HG03575 (cell line): ENCODE measurements at regions not wholly inside any gene's neighbourhood (a gene's known extent, or its start where the extent isn't known, plus 50 kb on each side); places are given as distances from the start of the nearest gene placed in this dataset.

Experiments
- ATAC-seq: cut with Tn5 transposase; IDR thresholded peaks from one replicate; pipeline ENCODE4 v1.9.1; 2021; ENCODE audit not compliant: unreplicated experiment, insufficient number of reproducible peaks, low FRiP score; ENCODE audit errors: extremely low read depth

DNA sequence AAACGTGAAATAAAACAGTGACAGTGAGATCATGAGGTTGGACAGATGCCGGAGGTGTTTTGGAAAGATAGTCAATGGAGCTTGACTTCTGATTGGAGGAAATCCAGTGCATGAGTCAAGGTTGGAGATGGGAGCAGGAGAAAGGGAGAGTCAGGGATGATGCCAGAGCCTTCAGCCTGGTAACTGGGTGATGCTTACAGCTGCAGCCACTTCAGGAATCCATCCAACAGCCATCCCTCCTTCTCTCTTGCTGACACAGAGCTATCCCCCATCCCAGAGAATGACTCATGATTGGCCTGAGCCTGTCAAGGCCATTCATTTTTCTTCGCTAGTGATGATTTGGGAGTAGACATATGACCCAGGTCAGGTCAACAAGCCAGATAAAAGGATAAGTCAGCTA lies 112.8 kb downstream of the SAMD5 start:
- ATAC-seq: no peak

DNA sequence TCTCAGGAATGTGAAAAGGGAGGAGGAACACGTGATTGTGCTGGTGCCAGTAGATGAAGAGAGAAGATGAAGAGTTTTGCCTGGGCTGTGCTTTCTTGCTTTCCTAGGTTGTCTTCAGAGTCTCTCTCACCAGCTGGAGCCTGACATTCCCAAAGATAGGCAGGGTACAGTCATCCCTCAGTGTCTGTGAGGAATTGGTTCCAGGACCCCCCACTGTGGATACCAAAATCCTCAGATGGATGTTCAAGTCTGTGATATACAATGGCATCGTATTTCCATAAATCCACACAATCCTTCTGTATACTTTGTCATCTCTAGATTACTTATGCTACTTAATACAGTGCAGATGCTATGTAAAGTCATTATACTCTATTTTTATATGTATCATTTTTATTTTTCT lies 113.5 kb downstream of the SAMD5 start:
- ATAC-seq: no peak

DNA sequence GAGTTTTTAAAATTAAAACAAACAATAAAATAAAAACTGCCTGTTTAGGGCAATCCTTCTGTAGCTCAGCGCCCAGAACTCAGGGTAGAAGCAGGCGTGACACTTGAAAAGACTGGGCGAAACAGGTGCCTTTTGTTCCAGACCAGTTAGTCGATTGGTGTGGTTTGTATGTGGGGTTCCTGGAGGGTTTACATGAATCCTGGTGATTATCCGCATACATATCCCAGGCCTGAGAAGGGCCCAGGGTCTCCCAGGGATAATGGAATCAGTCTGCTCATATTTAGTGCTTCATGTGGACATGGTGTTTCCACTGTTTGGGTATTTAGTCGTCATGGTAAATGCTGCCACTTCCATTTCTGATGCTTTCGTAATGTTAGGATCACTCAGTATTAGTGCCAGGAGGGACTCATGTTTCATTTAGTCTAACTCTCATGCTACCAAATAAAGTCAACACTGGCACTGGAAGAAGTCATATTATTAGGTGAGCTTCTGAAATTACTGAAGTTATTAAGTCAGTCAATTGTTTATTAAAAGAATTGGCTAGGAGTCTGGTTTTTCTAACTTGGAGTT lies 116.5 kb downstream of the SAMD5 start:
- ATAC-seq: no peak

DNA sequence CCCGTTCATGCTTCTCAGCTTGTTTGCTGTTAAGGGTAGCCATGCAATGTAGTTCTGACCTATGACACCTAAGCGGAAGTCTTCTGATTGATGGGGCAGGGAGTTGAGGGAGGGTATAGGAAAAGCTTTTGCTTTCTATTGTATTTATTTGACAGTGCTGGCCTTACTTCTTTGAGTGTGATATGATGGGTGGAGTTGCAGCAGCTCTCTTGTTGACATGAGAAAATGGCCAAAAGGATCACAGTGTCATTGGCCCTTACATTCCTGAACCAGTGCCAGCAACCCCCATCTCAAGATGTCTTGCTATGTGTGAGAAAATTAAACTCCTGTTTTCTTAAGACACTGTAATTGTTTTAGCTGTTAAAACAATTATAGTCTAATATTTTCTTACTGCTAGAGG lies 117.5 kb downstream of the SAMD5 start:
- ATAC-seq: no peak

DNA sequence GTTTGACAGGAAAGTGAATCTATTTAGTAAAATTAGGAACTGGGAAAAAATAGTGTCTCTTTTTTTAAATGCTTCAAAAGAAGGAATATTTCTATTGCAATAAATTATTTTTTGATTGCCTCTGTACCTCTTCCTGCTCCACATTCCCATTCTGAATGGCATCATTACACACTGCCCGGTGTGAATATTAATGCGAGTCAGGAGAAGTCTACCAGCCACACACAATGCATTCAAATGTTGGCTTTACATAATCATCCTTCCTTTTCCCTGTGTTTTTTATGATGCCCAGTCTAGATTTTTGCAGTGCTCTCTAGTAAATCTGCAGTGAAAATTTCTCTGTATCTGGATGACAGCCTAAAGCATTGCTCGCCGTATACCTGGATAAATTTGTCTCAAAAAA lies 118.9 kb downstream of the SAMD5 start:
- no peak for ATAC-seq

DNA sequence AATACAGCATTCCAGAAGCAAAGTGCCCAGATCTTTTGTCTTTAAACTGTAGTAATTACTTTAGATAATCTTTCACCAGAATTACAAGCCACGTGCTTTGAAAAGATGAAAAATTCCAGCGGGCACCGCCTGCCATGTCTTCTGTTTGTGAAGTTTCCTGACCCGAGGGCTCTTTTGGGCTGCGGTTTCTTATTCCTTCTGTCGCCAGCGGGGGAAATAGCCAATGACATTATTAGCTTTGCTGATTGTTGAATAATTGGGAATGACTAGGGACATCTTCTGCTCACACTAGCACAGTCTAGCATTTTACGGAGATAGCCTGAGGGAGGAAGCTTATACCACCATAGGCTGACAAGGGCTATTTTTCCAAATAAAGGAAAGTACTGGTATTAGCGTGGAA lies 124.7 kb downstream of the SAMD5 start:
- ATAC-seq: no peak

DNA sequence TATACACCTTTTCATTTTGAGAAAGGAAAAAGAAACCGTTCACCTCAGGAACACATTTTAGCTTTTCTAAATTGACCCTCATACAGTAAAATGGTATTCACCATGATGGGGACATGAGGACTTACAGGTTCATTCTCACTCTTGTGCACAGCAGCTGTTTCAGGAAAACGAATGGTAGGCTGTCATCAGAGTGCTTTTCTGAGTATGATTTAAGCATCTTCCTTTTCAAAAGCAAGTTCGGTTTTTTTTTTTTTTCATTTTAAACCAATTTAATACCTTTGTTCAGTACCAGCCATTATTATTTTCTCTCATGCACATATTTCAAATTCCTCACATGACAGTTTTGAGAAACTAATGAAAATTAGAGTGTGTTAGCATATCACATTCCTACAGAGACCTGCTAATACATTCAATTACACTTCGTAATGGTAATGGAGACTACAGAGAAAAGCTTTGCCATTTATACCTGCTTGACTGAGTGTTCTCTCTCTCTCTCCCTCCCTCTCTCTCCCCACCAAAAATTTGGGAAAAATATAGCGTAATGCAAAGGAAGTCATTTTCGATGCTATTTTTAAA lies 129.2 kb downstream of the SAMD5 start:
- ATAC-seq: no peak

DNA sequence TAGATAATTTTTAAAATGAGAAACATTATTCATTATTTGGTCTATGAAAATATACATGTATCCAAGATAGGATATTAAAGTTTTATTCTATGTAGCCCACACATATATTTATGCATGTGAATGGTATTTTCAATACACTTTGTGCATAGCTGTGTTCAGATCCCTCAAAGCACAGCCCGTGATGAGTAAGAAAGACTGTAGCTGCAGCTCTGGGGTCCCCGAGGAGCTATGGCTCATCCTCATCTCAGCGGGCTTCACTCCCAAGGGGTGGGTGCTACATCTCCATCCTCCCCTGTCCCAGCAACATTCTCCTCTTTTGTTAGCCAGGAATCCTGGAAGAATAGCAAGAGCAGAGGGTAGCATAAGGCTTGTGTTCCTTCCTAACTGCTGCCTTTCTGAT lies 130.8 kb downstream of the SAMD5 start:
- no peak for ATAC-seq

DNA sequence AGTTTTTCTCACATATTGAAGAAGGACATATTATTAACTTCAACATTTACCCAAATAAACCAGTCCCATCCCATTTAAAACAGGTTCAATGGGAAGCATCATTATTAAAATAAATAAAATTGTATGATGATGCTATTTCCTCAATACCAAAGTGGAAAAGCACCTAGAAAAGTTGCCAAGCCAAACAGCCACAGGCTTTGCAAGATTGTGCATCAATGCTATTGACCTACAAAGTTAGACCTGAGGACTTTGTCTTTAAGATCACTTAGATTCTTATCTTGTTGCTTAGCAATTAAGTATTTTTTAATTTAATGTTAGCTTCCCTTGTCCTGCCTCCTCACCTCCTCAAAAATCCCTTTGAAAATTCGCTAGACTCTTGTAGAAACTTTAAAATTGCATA lies 132.1 kb downstream of the SAMD5 start:
- no peak for ATAC-seq

DNA sequence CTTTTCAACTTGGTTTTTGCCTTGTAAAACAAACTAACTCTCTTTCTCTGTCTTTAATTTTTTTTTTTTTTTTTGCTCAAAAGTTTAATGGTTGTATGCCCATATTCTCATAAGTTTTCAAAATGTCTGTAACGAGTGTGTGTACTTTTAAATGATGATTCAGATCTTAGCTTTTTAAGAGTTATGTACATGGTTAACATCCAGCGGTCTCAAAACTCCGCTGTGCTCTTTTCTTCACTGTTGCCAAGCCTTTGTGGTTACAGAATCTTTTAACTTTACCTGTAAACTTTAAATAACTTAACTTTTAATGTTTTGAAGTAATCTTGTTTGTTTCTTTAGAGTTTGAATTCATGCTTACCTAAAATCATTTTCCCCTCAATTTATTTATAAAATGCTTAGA lies 133.0 kb downstream of the SAMD5 start:
- ATAC-seq: no peak

DNA sequence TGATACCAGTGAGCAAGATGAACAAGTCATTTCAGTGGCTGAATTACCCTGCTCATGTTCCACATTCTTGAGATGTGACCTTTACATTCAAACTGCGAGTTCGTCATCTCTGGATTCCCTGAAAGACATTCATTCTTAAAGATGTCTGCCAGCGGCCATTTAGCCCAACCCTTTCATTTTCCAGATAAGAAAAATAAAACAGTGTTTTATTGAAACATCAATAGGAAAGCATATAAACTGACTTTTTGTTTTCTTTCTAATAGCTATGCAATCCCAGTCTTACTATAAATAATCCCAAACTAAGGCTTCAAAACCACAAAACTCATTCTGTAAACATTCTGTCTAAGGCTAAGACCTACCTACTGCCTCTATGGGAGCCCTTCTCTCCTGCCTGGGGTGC lies 134.0 kb downstream of the SAMD5 start:
- ATAC-seq: no peak

DNA sequence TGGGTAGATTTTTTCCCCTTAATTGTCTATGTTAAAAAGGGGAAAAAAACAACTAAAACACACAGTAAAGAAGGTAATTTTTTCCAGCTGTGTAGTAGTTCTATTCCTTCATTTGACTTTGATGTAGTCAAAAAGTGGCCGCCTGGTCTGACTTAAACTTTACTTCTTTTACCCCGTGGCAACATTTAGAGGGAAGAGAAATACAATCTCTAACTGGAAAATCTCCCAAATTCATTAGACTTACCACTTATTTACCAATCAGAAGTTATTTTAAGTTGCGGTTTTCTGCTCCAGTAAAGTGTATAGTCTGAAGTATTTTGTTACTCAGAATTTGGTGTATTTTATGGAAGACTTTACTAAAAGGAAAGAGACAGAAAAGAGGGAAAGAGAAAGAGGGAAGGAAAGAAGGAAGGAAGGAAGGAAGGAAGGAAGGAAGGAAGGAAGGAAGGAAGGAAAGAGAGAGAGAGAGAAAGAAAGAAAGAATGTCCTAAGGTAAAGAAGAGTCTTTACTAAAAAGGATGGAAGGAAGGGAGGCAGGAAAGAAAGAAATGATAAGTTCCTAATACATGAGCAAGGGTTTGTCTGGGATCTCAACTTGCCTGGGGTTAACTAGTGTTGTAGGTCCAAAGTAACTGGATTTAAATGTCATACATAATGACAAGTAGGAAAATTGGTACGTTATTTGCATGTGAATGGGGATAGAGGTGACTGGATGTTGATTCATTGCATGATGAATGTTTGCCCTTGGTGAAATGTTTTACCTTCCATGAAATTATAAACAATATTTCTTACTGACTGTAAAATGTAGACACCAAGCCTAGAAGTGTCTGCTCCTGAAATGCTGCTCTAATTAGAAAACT lies 135.1 kb downstream of the SAMD5 start:
- no peak for ATAC-seq

DNA sequence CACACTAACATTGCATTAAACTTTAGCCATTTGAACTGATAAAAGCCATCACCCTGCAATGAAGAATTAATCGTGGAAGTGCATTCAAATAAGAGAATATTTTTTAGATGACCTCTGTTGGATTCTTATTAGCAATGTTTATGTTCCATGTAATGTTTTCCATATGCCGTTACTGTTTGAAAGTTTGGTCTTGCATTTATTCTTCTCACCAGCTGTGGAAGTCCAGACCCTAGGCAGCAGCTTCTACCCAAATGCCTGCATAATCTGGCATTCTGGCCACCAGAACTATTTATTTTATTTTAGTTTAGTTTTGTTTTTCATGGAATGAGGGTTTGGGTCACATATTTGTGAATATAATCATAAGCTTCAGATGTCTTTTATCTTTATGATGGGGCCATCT lies 140.4 kb downstream of the SAMD5 start:
- ATAC-seq: no peak

DNA sequence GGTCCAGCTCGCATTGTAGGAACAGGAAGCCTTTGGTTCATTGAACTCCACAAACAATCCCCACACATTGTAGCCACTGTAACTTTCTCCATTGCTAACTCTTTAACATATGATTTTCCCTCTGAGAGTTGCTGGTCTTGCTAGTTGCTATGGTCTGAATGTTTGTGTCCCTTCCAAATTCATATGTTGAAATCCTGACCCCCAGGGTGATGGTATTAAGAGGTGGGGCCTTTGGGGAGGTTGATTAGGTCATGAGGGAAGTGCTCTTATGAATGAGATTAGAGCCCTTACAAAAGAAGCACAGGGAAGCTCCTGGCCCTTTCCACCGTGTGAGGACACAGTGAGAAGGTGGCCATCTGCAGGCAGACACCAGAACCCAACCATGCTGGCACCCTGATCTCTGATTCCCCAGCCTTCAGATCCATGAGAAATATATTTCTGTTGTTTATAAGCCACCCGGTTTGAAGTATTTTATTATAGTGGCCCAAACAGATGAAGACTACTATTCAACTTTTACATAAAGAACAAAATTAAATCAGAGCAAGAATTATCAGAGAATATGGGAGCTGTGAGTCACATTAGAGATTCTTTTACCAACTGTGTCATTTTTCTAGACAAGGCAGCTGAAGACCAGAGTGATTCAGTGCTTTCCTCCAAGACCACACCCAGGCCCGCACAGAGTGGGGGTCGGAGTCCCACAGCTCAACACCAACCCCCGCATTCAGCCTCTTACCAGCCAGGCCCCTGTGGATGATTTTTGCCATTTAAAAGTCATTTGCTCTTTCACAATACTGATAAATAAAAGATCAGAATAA lies 143.0 kb downstream of the SAMD5 start:
- ATAC-seq: no peak

DNA sequence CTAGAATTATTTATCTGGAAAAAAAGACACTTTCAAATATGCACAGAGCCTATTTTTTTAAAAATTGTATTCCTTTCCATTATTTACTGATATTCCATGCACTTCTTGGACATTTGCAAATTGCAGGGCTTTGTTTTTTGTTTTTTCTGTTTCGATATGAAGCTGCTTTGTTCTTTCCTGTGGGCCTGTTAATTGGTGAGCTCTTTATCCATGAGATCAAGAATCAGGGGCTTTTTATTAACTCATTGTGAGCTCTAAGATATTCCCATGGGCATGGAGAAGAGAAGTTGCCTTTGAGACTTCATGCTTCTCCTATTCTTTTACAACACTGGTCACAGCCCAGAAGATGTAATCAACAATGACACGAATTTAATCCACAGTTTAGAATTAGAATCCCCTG lies 145.1 kb downstream of the SAMD5 start:
- no peak for ATAC-seq

DNA sequence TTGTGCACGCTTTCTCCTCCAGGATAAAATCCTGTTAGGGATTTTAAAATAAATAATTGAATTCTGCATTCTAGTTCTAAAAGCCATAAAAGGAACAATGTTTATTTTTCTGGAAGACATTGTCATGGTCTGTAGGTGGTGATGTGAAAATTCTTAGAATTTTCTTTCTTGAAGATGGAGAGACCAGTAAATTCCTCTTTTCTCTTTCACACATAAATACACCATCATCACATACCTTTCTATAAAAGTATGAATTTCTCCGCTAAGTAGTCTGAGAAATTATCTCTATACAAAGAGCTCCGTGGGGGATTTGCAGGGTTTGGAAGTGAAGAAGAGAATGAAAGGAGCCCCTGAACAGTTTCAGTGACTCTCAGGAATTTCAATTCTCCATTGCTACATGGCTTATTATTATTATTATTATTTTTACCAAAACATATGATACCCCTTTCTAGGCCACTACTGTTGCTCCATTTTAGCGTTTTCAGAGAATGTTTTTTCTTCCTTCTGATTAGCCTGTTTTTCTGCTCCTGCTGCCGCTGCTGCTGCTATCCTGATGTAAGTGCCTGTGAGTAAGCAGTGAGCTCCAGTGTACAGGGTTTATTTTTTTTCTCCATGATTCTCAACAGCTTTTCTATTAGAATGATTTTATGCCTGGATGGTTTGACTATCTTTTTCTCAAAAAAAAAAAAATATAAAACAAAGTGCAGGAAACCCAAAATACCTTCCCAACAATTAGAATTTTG lies 145.8 kb downstream of the SAMD5 start:
- ATAC-seq: no peak

DNA sequence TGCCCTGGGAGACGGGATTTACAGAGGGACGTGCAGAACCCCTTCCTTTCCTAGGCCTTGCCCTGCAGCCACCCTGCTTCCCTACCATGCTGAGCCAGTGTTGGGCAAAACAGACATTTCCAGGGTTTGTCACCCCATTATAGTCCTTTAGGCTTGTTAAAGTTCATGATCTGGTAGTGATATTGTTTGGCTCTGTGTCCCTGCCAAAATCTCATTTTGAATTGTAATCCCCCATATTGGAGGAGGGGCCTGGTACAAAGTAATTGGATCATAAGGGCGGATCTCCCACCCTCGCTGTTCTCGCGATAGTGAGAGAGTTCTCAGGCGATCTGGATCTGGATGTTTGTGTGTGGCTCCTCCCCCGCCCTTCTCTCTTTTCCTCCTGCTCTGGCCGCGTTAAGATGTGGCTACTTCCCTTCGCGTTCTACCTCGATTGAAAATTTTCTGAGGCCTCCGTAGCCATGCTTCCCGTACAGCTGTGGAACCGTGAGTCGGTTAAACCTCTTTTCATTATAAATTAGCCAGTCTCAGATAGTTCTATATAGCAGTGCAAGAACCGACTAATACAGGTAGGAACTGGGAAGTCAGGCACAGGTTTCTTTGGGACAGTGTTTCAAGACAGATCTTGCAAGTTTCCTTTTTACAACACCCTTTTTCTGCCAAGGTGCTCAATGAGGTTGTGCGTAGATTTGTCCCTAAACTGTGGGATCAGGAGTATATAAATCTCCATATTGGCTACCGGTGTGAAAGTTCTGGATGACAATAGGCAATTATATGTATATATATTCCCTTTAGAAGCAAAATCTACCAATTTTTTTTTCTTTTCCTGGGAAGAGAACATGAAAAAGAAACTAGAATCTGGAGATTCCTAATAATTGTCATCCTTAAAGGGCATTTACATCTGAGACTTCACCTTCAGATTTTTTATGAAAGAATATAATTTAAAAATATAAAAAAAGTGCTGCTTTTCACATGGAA lies 152.1 kb downstream of the SAMD5 start:
- no peak for ATAC-seq

DNA sequence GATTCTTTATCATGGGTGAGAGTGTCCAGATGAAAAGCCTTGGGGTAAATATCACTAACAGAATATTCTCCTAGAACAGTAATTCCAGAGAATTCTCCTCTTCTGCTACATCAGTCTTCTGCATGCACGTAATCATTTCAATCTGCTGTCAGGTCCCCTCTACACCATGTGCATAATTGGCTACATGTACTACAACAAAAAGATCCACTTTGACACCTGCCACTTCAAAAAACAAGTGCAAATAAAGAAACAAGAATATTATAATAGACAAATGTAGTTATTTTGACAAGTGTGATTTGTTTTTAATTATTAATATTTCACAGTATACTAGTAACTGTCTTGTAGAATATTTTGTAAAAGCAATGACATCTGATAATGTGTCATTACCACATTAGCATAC lies 154.2 kb downstream of the SAMD5 start:
- ATAC-seq: no peak
